ENCODE measurements at regions not wholly inside any gene's neighbourhood (a gene's known extent, or its start where the extent isn't known, plus 50 kb on each side); places are given as distances from the start of the nearest gene placed in this dataset.
A peak's percentile ranks its signal among the peaks of the same experiment; 100 is the strongest.

- DNase-seq (ENCODE audit: low spot score): no peak
Measured at GRCh38 chr6:98547634-98548033, 286.7 kb upstream of the POU3F2 start.

- no peak for DNase-seq (ENCODE audit: low spot score)
Measured at GRCh38 chr6:98548301-98548700, 286.1 kb upstream of the POU3F2 start.

GRCh38 chr6:98560418-98560817 lies 274.0 kb upstream of the POU3F2 start:
- no peak for DNase-seq (ENCODE audit: low spot score)

GRCh38 chr6:98560841-98561240 lies 273.5 kb upstream of the POU3F2 start:
- DNase-seq (ENCODE audit: low spot score): no peak

- no peak for DNase-seq (ENCODE audit: low spot score)
Measured at GRCh38 chr6:98566126-98566525, 268.2 kb upstream of the POU3F2 start.

GRCh38 chr6:98572579-98572978 lies 261.8 kb upstream of the POU3F2 start:
- no peak for DNase-seq (ENCODE audit: low spot score)

- no peak for DNase-seq (ENCODE audit: low spot score)
Measured at GRCh38 chr6:98574984-98575383, 259.4 kb upstream of the POU3F2 start.

GRCh38 chr6:98576791-98577190 lies 257.6 kb upstream of the POU3F2 start:
- no peak for DNase-seq (ENCODE audit: low spot score)

- DNase-seq (ENCODE audit: low spot score): no peak
Measured at GRCh38 chr6:98578016-98578415, 256.4 kb upstream of the POU3F2 start.

GRCh38 chr6:98579079-98579478 lies 255.3 kb upstream of the POU3F2 start:
- DNase-seq (ENCODE audit: low spot score): peak; percentile 43

GRCh38 chr6:98579941-98580340 lies 254.4 kb upstream of the POU3F2 start:
- DNase-seq (ENCODE audit: low spot score): peak; percentile 29

- peak; percentile 47 for DNase-seq (ENCODE audit: low spot score)
Measured at GRCh38 chr6:98581705-98582104, 252.7 kb upstream of the POU3F2 start.

- DNase-seq (ENCODE audit: low spot score): no peak
Measured at GRCh38 chr6:98583506-98583905, 250.9 kb upstream of the POU3F2 start.

GRCh38 chr6:98586163-98586562 lies 248.2 kb upstream of the POU3F2 start:
- no peak for DNase-seq (ENCODE audit: low spot score)

- DNase-seq (ENCODE audit: low spot score): no peak
Measured at GRCh38 chr6:98587555-98587954, 246.8 kb upstream of the POU3F2 start.

- no peak for DNase-seq (ENCODE audit: low spot score)
Measured at GRCh38 chr6:98589536-98589935, 244.8 kb upstream of the POU3F2 start.

GRCh38 chr6:98590136-98590681 lies 244.2 kb upstream of the POU3F2 start:
- DNase-seq (ENCODE audit: low spot score): no peak

GRCh38 chr6:98590997-98591396 lies 243.4 kb upstream of the POU3F2 start:
- DNase-seq (ENCODE audit: low spot score): no peak

- no peak for DNase-seq (ENCODE audit: low spot score)
Measured at GRCh38 chr6:98593676-98594075, 240.7 kb upstream of the POU3F2 start.

GRCh38 chr6:98601716-98602115 lies 232.7 kb upstream of the POU3F2 start:
- no peak for DNase-seq (ENCODE audit: low spot score)

GRCh38 chr6:98605705-98606104 lies 228.7 kb upstream of the POU3F2 start:
- no peak for DNase-seq (ENCODE audit: low spot score)

GRCh38 chr6:98627129-98627775 lies 207.1 kb upstream of the POU3F2 start:
- DNase-seq (ENCODE audit: low spot score): no peak

- peak; percentile 72 for DNase-seq (ENCODE audit: low spot score)
Measured at GRCh38 chr6:98633886-98634285, 200.5 kb upstream of the POU3F2 start.

GRCh38 chr6:98634569-98634968 lies 199.8 kb upstream of the POU3F2 start:
- peak; percentile 83 for DNase-seq (ENCODE audit: low spot score)

Measured in kidney tubule cell (primary cell).